HG03571 (cell line): ENCODE measurements at regions not wholly inside any gene's neighbourhood (a gene's known extent, or its start where the extent isn't known, plus 50 kb on each side); places are given as distances from the start of the nearest gene placed in this dataset.

ENCODE experiments used
- ATAC-seq: cut with Tn5 transposase; IDR thresholded peaks from one replicate; pipeline ENCODE4 v1.9.1; 2021; ENCODE audit not compliant: unreplicated experiment

DNA sequence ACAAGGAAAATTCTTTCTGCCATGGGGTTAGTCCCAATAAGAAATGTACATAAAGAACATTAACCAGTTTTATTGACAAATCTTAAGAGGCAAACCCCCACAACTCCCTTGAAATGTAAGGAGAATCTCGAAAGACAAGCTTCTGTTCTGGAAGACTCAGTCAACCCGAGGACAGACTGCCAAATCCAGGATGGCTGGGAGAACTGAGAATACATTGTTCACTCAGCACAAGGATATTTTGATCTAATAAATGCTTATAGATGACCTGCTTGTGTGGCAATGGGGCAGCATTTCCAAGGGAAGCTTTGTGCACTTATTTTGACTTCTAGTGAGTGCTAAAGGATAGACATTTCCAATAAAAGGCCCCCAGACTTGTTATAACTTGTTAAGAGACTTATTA is 280.4 kb downstream of the DHX15 start:
- ATAC-seq: no peak

GRCh38 chr4:24298911-24299310 is 285.4 kb downstream of the DHX15 start:
- ATAC-seq: no peak

- ATAC-seq: no peak
Measured at GRCh38 chr4:24287096-24287495, 297.3 kb downstream of the DHX15 start.

DNA sequence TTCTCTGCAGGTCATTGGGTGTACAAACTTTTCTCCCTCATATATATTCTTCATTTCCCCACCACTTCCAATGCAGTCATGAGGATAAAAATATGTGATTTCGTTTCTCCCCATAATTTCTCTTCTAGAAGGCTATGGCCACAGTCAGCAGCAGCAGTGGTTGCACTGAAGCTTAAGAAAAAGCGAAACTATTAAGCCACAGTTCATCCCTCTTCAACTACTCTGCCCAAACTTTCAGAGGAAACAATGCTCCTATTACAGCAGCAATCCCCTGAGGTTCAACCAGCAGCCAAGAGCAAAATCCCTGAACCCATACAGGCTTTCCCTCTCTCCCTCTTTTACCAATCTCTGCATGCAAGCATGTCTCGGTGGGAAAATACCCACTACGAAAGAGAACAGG is 298.6 kb downstream of the DHX15 start:
- ATAC-seq: no peak

DNA sequence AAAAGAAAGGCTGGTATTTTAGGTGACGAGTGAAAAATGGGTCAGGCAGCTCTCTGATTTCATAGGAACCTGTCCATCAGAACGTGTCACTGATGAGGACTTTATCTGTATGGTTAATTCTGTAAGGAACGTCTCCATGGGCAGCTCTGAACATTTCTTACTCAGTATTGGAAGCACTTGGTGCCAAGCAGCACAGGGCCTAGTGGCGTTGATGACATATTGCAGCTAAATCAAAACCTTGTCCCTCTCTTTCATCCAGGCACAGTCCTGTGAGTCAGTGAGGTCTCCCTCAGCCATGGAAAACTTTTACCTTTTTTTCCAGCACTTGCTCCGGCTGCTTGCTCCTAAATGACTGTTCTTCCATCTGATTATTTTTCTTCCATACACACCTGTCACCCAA is 301.9 kb downstream of the DHX15 start:
- no peak for ATAC-seq

DNA sequence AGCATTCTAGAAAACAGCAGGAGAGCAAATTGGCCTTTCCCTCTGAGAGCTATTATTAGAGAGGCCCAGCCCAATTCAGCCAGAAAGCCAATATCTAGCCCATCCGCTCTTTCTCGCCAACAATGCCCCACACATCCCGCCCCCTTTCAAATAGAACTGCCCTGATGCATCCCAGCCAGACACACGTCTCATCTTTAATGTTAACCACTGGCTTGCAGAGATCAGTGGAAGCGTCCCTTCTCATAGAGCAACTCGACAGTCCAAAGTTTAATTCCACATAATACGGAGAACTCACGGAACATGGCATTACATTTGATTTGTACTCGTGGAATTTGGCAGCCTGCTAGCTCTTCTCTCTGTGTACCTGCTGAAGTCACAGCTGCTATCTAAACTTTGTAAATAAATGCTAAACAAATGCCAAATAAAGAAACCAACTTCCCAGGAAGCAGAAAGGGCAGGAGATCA is 304.4 kb downstream of the DHX15 start:
- ATAC-seq: no peak

GRCh38 chr4:24279469-24279868 is 304.9 kb downstream of the DHX15 start:
- no peak for ATAC-seq

DNA sequence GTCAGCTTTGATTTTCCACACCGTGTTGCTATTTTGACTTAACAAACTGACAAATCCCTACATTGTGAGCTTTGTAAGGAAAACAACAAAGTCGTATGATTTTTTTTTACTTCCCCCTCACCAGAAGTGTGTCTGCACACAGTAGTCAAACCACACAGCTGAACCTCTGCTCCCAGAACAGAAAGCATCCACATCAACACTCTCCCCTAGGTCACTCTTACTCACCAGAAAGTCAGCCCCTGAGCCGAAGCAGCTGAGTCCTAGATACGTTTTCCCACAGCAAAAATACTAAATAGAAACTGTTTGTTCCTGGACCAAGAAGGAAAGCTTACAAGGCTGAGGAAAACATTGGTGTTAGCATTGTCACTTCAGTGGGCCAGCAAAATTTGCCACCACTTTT is 305.7 kb downstream of the DHX15 start:
- ATAC-seq: no peak

DNA sequence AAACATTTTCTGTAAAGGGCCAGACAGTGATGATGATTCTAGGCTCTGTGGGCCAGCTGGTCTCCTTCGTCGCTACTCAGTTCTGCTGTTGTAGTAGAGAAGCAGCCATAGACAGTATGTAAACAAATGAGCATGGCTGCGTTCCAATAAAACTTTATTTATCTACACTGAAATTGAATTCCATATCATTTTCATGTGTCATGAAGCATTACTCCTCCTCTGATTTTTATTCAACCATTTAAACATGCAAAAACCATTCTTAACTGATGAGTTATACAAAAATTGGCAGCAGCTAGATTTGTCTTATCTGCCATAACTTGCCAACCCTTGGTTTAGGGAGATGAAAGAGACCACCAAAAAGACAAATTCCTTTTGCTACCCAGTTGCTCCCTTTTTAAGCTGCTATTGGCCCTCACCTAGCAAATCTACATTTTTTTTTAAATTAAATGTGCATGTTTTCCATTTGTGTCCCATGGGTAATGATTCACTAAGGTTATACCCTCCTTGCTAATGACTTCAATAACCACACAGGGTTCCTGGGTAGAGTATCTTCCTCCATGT is 309.9 kb downstream of the DHX15 start:
- ATAC-seq: no peak

GRCh38 chr4:24273136-24273535 is 311.2 kb downstream of the DHX15 start:
- no peak for ATAC-seq

- ATAC-seq: no peak
Measured at GRCh38 chr4:24266951-24267722, 317.2 kb downstream of the DHX15 start.

GRCh38 chr4:24265989-24266388 is 318.4 kb downstream of the DHX15 start:
- ATAC-seq: no peak

- no peak for ATAC-seq
Measured at GRCh38 chr4:24262616-24263015, 321.7 kb downstream of the DHX15 start.

DNA sequence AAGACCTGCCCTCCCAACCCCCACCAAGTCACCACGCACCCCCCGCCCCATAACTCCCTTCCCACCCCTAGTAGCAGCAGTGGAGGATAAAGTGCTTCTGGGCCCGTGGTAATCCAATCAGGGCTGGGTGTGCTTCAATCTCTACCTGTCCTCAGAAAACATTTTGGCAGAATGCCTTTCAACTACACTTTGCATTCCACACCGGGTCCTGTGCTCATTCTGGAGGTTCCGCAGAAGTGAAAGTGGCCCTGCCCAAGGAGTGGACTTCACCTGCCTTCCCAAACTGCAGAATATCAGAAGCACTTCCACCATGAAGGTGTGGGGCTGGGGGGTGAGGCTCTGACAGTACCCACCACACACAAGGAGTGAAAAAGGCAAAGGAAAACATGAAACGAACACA is 322.3 kb downstream of the DHX15 start:
- no peak for ATAC-seq

GRCh38 chr4:24260923-24261564 is 323.3 kb downstream of the DHX15 start:
- ATAC-seq: no peak

- no peak for ATAC-seq
Measured at GRCh38 chr4:24260133-24260715, 324.1 kb downstream of the DHX15 start.

DNA sequence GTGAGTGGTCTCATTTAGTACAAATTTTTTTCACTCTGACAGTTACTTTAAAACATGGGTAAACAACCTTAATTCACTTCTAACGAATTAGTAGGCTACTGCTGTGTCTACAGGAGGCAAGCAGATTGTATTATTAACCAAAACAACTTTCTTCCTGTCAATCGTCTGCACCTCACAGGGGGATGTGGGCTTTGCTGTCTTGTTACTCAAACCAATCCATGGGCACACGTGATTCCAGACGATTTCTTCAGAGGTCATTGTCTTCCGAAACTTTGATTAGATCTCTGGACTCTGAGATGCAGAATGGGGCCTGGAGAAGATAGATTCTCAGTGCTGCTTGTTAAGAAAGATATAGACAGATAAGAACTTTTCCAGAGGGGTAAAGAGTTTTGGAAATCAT is 327.8 kb downstream of the DHX15 start:
- no peak for ATAC-seq

DNA sequence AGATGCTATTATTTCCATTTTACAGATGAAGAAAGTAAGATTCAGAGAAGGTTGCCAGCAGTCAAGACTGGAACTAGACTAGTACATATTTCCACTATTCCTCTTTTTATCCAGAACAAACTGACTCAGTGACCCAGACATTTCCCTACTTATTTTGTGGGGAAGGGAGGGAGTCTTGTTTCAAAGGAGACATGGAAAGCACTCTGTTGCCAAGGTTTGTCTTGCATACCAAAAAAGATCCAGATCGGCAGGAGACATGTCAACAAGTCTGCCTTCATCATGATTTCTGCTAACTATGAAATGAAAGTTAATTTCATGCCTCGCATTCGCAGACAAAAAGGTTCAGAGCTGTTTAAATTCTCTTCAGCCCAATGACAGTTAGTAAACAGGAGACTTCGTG is 328.3 kb downstream of the DHX15 start:
- no peak for ATAC-seq

- ATAC-seq: no peak
Measured at GRCh38 chr4:24252121-24252520, 332.2 kb downstream of the DHX15 start.

- no peak for ATAC-seq
Measured at GRCh38 chr4:24251589-24251988, 332.8 kb downstream of the DHX15 start.

DNA sequence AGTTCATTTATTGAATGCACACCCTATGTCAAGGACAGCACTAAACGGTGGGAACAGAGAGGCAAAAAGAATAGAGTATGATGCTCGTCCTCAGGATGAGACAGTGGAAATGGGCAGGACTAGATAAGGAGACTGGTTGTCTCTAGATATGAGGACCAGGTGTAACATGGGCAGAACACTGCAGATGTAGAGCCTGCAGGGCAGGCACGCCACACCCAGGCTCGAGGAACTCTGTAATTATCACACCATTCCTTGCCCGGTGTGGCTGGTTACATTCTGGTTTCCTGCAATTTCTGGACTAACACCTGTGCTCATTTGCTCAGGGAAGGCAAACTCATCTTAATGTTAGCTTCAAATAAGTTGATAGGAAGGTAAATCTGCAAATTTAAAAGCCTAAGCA is 334.4 kb downstream of the DHX15 start:
- no peak for ATAC-seq
